ENCODE measurements at regions not wholly inside any gene's neighbourhood (a gene's known extent, or its start where the extent isn't known, plus 50 kb on each side); places are given as distances from the start of the nearest gene placed in this dataset.
"Not testable (repeated sequence)": the region's sequence is repeated elsewhere in the genome, so short reads cannot be mapped to it uniquely, and the experiment has no call there.

- DNase-seq (ENCODE audit: low read depth in 2 of 2, low spot score in 1 of 2): no peak
Measured at GRCh38 chr14:38721822-38722431, 381.1 kb downstream of the SEC23A start.

- no peak for DNase-seq (ENCODE audit: low read depth in 2 of 2, low spot score in 1 of 2)
Measured at GRCh38 chr14:38718519-38718918, 384.5 kb downstream of the SEC23A start.

GRCh38 chr14:38716926-38717325 lies 386.1 kb downstream of the SEC23A start:
- DNase-seq (ENCODE audit: low read depth in 2 of 2, low spot score in 1 of 2): no peak

- no peak for DNase-seq (ENCODE audit: low read depth in 2 of 2, low spot score in 1 of 2)
Measured at GRCh38 chr14:38710881-38711280, 392.2 kb downstream of the SEC23A start.

GRCh38 chr14:38710196-38710595 lies 392.8 kb downstream of the SEC23A start:
- DNase-seq (ENCODE audit: low read depth in 2 of 2, low spot score in 1 of 2): no peak

- DNase-seq (ENCODE audit: low read depth in 2 of 2, low spot score in 1 of 2): no peak
Measured at GRCh38 chr14:38705220-38705619, 397.8 kb downstream of the SEC23A start.

GRCh38 chr14:38704220-38704619 lies 398.8 kb downstream of the SEC23A start:
- DNase-seq (ENCODE audit: low read depth in 2 of 2, low spot score in 1 of 2): no peak

- no peak for DNase-seq (ENCODE audit: low read depth in 2 of 2, low spot score in 1 of 2)
Measured at GRCh38 chr14:38696925-38697324, 406.1 kb downstream of the SEC23A start.

- DNase-seq (ENCODE audit: low read depth in 2 of 2, low spot score in 1 of 2): no peak
Measured at GRCh38 chr14:38693423-38693822, 409.6 kb downstream of the SEC23A start.

- DNase-seq (ENCODE audit: low read depth in 2 of 2, low spot score in 1 of 2): no peak
Measured at GRCh38 chr14:38669027-38669426, 413.1 kb upstream of the CLEC14A start.

- no peak for DNase-seq (ENCODE audit: low read depth in 2 of 2, low spot score in 1 of 2)
Measured at GRCh38 chr14:38663382-38663781, 407.5 kb upstream of the CLEC14A start.

- DNase-seq (ENCODE audit: low read depth in 2 of 2, low spot score in 1 of 2): no peak
Measured at GRCh38 chr14:38662781-38663180, 406.9 kb upstream of the CLEC14A start.

- DNase-seq (ENCODE audit: low read depth in 2 of 2, low spot score in 1 of 2): no peak
Measured at GRCh38 chr14:38646391-38646790, 390.5 kb upstream of the CLEC14A start.

- DNase-seq (ENCODE audit: low read depth in 2 of 2, low spot score in 1 of 2): not testable (repeated sequence)
Measured at GRCh38 chr14:38634913-38635312, 379.0 kb upstream of the CLEC14A start.

GRCh38 chr14:38629412-38629811 lies 373.5 kb upstream of the CLEC14A start:
- DNase-seq (ENCODE audit: low read depth in 2 of 2, low spot score in 1 of 2): no peak

GRCh38 chr14:38627163-38627562 lies 371.3 kb upstream of the CLEC14A start:
- DNase-seq (ENCODE audit: low read depth in 2 of 2, low spot score in 1 of 2): no peak

GRCh38 chr14:38623661-38624060 lies 367.8 kb upstream of the CLEC14A start:
- DNase-seq (ENCODE audit: low read depth in 2 of 2, low spot score in 1 of 2): no peak

- no peak for DNase-seq (ENCODE audit: low read depth in 2 of 2, low spot score in 1 of 2)
Measured at GRCh38 chr14:38618514-38618913, 362.6 kb upstream of the CLEC14A start.

- DNase-seq (ENCODE audit: low read depth in 2 of 2, low spot score in 1 of 2): no peak
Measured at GRCh38 chr14:38616959-38617358, 361.1 kb upstream of the CLEC14A start.

- no peak for DNase-seq (ENCODE audit: low read depth in 2 of 2, low spot score in 1 of 2)
Measured at GRCh38 chr14:38611928-38612327, 356.0 kb upstream of the CLEC14A start.

GRCh38 chr14:38608244-38608643 lies 352.4 kb upstream of the CLEC14A start:
- no peak for DNase-seq (ENCODE audit: low read depth in 2 of 2, low spot score in 1 of 2)

- DNase-seq (ENCODE audit: low read depth in 2 of 2, low spot score in 1 of 2): no peak
Measured at GRCh38 chr14:38605193-38606114, 349.6 kb upstream of the CLEC14A start.
